Right ventricle myocardium superior (tissue), 1 donor: ENCODE measurements at regions not wholly inside any gene's neighbourhood (a gene's known extent, or its start where the extent isn't known, plus 50 kb on each side); places are given as distances from the start of the nearest gene placed in this dataset.
A peak's percentile ranks its signal among the peaks of the same experiment; 100 is the strongest.
"Not testable (repeated sequence)": the region's sequence is repeated elsewhere in the genome, so short reads cannot be mapped to it uniquely, and the experiment has no call there.

Experiments used
- ATAC-seq: fragments of 200-7000 bp; cut with Tn5 transposase; one replicate; pipeline ENCODE4 v1.9.1; 2020; ENCODE audit warnings: mild to moderate bottlenecking; ENCODE audit not compliant: poor library complexity
- DNase-seq: peaks from one replicate; pipeline ENCODE4 v3.0.0-alpha.2; 2020
- intact Hi-C: fragments of 100-400 bp; cut with DNase I; formaldehyde crosslinking; loops from one replicate; pipeline ENCODE4 v1.11.2; 2022
- donor health status: DM: no; HTN: yes; CAD: no; lungs with severe emphysema.

DNA sequence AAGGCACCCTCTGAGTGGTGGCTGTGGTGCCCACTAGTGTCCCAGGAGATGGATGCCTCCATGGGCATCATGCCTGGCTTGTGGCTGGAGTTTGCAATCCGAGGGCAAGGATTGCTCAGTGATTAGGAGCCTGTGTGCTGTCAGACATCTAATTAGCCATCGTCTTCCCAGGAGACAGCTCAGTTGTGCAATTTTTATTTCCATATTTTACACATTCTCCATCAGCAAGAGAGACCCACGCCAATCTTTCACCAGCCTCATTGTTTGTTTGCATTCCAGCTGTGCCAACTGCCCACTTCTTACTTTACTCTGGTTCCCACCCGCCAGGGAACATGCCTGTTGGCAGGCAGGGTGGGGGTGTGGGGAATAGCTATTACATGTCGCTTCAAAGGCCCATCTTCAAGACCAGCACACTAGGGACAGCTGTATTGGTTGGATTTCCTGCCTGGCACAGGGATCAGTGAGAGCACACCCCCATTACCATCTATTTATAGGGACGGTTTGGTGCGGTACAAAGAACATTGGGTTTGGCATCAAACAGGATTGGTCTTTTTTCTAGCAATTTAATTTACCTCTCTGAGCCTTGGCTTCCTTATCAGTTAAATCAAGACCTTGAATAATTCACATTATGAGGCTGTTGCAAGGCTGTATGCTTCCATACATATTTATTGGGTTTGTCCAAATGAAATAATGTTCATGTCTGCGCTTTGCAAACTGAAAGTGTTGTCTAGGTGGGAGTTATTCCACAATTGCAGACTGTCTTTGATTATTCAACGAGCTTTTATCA is 80.7 kb upstream of the NAV2 start:
- ATAC-seq (no peak), DNase-seq (no peak)
- intact Hi-C loops, result no loop called here

DNA sequence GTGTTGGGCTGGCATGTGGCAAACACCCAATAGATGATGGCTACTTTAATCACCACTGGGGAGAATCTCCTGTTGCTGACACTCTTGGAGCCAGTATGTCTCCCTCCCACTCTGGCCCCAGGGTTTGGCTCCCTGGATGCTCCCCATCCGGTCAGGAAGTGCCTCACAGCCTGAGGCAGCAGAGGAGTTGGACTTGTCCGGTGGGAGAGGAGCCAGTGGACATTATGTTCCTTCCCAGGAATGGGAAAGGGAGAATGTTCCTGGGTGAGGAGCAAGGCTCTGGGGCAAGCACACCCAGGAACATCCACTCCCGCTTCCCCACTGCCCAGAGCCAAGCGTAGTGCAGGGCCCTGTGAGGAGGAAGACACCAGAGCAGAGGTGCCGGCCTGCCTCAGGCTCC is 84.6 kb upstream of the NAV2 start:
- DNase-seq (peak; percentile 79), ATAC-seq (peak; percentile 93)
- intact Hi-C loops, result no loop called here

DNA sequence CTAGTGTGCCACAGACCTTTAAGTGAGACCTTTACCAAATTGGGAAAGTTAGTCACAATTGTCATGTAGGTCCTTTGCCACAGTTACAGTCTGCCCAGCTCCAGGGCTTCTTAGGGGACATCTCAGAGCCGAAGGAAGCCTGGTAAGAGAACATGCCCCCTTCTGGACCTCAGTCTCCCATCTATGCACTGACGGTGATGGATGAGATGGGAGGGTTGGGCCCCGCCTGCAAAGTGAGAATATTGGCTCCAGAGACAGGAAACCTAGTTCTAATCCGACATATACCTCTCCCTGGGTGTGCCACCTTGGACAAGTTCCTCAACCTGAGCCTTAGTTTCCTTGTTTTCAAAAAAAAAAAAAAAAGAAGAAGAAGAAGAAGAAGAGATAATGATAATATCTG is 85.1 kb upstream of the NAV2 start:
- no peak for ATAC-seq
- intact Hi-C loops, result no loop called here

DNA sequence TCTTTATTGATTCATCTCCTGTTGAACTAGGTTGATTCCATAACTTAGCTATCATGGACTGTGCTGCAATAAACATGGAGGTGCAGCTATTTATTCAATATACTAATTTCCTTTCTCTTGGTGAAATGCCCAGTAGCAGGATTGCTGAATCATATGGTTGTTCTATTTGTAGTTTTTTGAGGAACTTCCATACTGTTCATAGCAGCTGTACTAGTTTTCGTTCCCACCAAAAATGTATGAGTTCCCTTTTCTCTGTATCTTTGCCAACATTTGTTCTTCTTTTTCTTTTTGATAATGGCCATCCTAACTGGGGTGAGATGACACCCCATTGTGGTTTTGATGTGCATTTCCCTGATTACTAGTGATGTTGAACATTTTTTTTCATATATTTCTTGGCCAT is 87.2 kb upstream of the NAV2 start:
- no peak for DNase-seq
- intact Hi-C loops, result no loop called here
- ATAC-seq, result peak; percentile 15

More for the DNA sequence above, 85.1 kb upstream of the NAV2 start:
- DNase-seq, result no peak

DNA sequence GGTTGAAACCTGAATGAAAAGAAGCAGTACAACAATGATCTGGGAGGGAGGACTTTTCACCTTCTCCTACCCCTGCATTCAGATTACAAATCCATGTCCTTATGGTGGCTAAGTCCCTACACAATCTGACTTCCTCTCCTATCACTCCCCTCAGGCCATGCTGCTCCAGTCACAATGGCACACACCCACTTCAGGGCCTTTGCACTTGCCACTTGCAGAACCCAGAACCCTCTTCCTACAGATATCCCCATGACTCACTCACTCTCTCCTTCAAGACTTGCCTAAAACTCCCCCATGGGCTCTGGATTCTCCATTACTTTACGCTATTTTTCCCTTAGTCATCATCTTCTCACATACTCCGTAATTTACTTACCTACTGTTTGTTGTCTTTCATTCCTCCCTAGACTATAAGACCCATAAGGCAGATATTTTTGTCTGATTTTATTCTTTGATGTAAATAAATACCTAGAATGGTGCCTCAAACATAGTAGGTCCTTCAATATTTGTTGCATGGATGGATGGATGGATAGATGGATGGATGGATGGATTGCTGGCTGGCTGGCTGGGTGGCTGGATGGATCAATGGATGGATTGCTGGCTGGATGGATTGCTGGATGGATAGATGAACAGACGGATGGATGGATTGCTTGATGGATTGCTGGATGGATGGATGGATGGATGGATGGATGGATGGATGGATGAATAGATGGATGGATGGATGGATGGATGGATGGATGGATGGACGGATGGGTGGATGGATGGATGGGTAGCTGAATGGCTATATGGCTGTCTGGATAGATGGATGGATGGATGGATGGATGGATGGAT is 94.7 kb upstream of the NAV2 start:
- ATAC-seq (no peak), DNase-seq (no peak)
- intact Hi-C loops, result no loop called here

- DNase-seq, result no peak
- no peak for ATAC-seq
These were observed 97.1 kb upstream of the NAV2 start for GRCh38 chr11:19615341-19616183.

DNA sequence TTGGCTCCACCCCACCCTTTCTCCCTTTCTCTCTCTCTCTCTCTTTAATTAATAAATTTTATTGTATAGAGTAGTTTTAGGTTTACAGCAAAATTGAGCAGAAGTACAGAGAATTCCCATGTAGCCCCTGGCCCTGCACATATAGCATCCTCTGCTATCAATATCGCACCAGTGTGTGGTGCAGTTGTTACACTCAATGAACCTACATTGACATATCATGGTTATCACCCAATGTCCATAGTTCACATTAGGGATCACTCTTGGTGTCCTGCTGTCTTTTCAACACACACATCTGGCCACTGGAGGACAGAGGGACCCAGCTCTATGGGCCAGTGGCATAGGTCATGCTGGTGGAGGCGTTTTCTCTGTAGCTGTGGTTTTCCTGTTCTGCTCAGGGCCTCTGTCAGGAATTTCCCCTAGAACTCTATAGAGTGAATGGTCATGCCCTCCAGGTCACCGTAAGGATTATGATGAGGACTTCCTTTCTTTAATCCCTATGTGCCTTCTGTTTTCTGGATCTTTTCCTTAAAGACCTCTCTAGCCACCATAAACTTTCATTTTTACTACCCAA is 98.2 kb upstream of the NAV2 start:
- intact Hi-C loops, result no loop called here
- no peak for DNase-seq
- ATAC-seq, result no peak

More at GRCh38 chr11:19615341-19616183, 97.1 kb upstream of the NAV2 start:
- intact Hi-C loops, result no loop called here

DNA sequence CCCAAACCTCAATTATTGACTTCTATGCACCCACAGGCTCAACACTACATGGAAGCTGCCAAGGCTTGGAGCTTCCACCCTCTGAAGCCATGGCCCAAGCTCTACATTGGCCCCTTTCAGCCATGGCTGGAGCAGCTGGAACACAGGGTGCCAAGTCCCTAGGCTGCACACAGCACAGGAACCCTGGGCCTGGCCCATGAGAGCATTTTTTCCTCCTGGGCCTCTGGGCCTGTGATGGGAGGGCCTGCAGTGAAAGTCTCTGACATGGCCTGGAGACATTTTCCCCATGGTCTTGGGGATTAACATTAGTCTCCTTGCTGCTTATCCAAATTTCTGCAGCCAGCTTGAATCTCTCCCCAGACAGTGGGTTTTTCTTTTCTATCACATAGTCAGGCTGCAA is 100.6 kb upstream of the NAV2 start:
- DNase-seq, intact Hi-C loops, ATAC-seq: not testable (repeated sequence)

GRCh38 chr11:19607656-19608360 is 104.8 kb upstream of the NAV2 start:
- ATAC-seq (no peak), DNase-seq (no peak)
- intact Hi-C loops, result no loop called here

DNA sequence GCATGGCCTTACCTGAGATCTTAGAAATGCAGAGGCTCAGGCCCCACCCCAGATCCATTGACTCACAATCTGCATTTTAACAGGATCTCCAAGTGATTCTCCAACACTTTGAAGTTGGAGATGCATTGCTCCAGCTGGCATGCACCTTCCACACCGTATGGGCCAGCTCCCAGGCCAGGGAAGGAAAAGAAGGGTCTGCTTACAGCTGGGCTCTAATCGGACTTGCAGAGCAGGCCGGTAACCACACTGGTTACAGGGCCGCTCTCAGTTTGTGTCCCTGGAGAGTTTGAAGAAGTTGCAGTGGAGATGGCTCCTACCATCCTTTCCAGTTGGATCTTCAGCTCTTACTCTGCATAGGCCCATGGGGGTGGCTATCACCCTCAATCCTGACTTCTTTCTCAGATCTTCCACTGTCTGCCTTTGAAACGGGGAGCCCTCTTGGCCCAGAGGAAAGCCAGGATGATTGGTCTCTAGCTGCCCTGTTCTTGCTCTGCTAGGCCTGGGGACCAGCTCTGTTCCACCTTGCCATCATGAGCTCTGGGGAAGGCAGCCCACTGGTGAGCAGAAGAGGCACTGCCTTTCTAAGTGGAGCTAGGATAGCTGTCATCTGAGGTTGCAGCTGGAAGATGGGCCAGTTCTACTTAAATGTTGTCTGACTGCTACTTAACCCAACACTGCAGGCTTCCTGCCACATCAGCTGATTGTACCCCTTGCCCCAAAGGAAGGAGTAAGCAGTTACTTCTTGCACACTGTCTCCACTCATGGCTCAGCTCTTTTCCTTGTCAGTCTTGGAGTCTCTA is 105.6 kb upstream of the NAV2 start:
- DNase-seq, result no peak
- no peak for ATAC-seq
- intact Hi-C loops, result no loop called here

DNA sequence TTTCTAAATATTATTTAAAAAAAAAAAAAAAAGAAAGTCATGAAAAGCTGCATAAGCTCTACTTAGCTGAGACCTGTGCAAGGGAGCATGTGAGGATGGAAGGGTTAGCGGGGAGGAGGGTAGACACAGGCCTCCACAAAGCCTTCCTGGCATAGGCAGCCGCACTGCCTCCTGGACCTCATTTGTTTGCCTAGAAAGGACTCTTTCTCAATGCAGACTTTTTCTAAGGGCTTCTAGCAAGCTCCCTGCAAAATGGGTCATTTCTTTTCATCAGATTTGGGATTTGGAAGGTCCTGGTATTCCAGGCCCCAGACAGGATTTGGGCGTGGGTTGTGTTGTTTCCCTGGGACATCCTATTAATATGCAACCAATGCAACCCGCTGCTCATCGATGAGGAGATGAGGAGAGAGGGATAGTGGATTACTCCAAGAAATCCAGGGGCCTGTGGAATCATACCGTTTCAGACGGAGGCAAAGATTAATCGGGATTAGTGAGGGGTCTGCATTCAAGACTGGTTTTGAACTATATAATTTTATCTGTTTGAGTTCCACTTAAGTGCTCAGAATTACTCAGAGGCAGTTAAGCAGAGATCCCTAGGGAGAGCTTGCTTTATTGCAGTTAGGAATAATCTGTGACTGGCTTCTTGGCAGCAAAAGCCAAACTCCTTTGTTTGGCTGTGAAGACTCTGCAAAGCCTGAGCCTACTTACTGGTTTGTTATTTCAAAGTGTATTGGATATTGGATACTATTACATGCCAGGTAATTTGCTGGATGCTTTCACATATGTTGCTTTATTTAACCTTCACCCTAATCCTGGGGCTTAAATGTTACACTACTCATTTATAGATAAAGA is 106.9 kb upstream of the NAV2 start:
- intact Hi-C loops, result no loop called here
- ATAC-seq, result peak; percentile 71
- DNase-seq, result no peak

DNA sequence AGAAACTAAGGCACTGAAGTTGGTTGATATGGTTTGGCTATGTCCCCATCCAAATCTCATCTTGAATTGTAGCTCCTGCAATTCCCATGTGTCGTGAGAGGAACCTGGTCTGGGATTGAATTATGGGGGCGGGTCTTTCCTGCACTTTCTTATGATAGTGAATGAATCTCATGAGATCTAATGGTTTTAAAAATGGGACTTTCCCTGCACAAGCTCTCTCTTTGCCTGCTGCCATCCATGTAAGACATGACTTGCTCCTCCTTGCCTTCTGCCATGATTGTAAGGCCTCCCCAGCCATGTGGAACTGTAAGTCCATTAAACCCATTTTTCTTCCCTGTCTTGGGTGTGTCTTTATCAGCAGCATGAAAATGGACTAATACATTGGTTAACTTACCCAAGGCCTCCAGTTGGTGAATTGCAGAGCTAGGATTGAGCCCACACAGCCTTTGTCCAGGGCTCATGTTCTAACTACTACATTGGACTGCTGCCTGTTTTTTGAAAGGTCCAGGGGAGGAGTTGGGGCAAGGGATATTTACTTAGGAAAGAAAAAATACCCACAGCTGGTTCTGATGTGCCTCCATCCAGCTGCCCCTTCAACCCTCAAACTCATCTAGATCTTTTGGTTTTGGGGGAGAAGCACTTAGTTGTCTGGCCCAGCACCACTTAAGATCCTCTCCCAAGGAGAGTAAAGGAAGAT is 107.8 kb upstream of the NAV2 start:
- intact Hi-C loops, result no loop called here
- DNase-seq (no peak), ATAC-seq (no peak)

- intact Hi-C loops, result no loop called here
- DNase-seq (no peak), ATAC-seq (no peak)
These were observed 108.9 kb upstream of the NAV2 start for GRCh38 chr11:19603771-19604170.

GRCh38 chr11:19602891-19603290 is 109.7 kb upstream of the NAV2 start:
- no peak for DNase-seq
- intact Hi-C loops, result no loop called here
- no peak for ATAC-seq

DNA sequence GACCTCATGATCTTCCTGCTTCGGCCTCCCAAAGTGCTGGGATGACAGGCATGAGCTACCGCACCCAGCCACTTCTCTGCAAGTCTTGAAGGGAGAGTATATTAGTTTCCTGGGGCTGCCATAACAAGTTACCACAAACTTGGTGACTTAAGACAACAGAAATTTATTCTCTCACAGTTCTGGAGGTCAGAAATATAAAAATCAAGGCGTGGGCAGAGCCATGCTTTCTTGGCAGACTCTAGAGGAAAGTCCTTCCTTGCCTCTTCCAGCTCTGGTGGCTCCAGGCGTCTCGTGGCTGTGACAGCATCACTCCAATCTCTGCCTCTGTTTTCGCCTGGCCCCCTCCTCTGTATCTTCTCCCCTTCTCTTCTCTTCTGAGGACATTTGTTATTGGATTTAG is 110.2 kb upstream of the NAV2 start:
- intact Hi-C loops, result no loop called here

GRCh38 chr11:19601235-19601634 is 111.4 kb upstream of the NAV2 start:
- intact Hi-C loops, result no loop called here
- ATAC-seq, result no peak
- no peak for DNase-seq

More for the DNA sequence above, 110.2 kb upstream of the NAV2 start:
- ATAC-seq (no peak), DNase-seq (no peak)
